ENCODE measurements at regions not wholly inside any gene's neighbourhood (a gene's known extent, or its start where the extent isn't known, plus 50 kb on each side); places are given as distances from the start of the nearest gene placed in this dataset.
A peak's percentile ranks its signal among the peaks of the same experiment; 100 is the strongest.
"Not testable (repeated sequence)": the region's sequence is repeated elsewhere in the genome, so short reads cannot be mapped to it uniquely, and the experiment has no call there.

GRCh38 chr16:88164196-88165039, 213.2 kb downstream of the BANP start:
- H3K9me3 ChIP-seq (replicated peaks; ENCODE audit: control insufficient read depth, insufficient read depth, low read depth, low read length); H3K4me3 ChIP-seq; H3K27ac ChIP-seq (ENCODE audit: extremely low read depth, low read depth, low read length); H3K4me2 ChIP-seq (ENCODE audit: insufficient read depth, low read length); ATAC-seq; H3K4me1 ChIP-seq (replicated peaks in 1 of 2; ENCODE audit: control insufficient read depth in 2 of 2, insufficient read depth in 2 of 2, low read length in 2 of 2); CTCF ChIA-PET (ENCODE audit: low intra/inter-chr PET ratio); H3K9me1 ChIP-seq (ENCODE audit: control insufficient read depth, insufficient read depth, low read length); intact Hi-C loops (cut with micrococcal nuclease); H4K20me1 ChIP-seq (replicated peaks; ENCODE audit: control insufficient read depth, insufficient read depth, low read length); H3K9ac ChIP-seq (ENCODE audit: insufficient read depth in 1 of 2, low read depth in 2 of 2, low read length in 2 of 2); H3K36me3 ChIP-seq (ENCODE audit: control insufficient read depth, insufficient read depth, low read length); H3K79me2 ChIP-seq (ENCODE audit: control insufficient read depth, insufficient read depth, low read length); POLR2A ChIA-PET; FAIRE-seq; in situ Hi-C loops (cut with MboI); H2AFZ ChIP-seq (ENCODE audit: low read depth, low read length); DNase-seq (ENCODE audit: extremely low read depth in 1 of 4, low spot score in 3 of 4); BruUV-seq (replicated peaks): not testable (repeated sequence)
- WGBS (ENCODE audit: insufficient coverage, low coverage, missing lambda C conversion rate): 0% methylated on average over 12 of the region's 12 CpGs
- peaks cover 4 to 34% of the 10 kb centered on the region in 2 experiments; a peak in 2 of 5 replicates for H3K27me3 ChIP-seq (ENCODE audit: control insufficient read depth in 2 of 2, insufficient read depth in 2 of 2, low read length in 2 of 2)
- 0 out of 2 replicates have a peak, but pooled peaks have one; percentile 12 for TF ChIP-seq NFIC (IDR thresholded peaks at IDR 0.05)

GRCh38 chr16:88165040-88165544, 213.9 kb downstream of the BANP start:
- intact Hi-C loops (cut with micrococcal nuclease); ATAC-seq; H3K9me1 ChIP-seq (ENCODE audit: control insufficient read depth, insufficient read depth, low read length); H3K4me2 ChIP-seq (ENCODE audit: insufficient read depth, low read length); DNase-seq (ENCODE audit: extremely low read depth in 1 of 4, low spot score in 3 of 4); H3K36me3 ChIP-seq (ENCODE audit: control insufficient read depth, insufficient read depth, low read length); H3K9me3 ChIP-seq (replicated peaks; ENCODE audit: control insufficient read depth, insufficient read depth, low read depth, low read length); BruUV-seq (replicated peaks); H3K4me1 ChIP-seq (replicated peaks in 1 of 2; ENCODE audit: control insufficient read depth in 2 of 2, insufficient read depth in 2 of 2, low read length in 2 of 2); in situ Hi-C loops (cut with MboI); H3K27ac ChIP-seq (ENCODE audit: extremely low read depth, low read depth, low read length); H3K4me3 ChIP-seq; H4K20me1 ChIP-seq (replicated peaks; ENCODE audit: control insufficient read depth, insufficient read depth, low read length); FAIRE-seq; POLR2A ChIA-PET; H2AFZ ChIP-seq (ENCODE audit: low read depth, low read length); H3K9ac ChIP-seq (ENCODE audit: insufficient read depth in 1 of 2, low read depth in 2 of 2, low read length in 2 of 2); CTCF ChIA-PET (ENCODE audit: low intra/inter-chr PET ratio); H3K79me2 ChIP-seq (ENCODE audit: control insufficient read depth, insufficient read depth, low read length): not testable (repeated sequence)
- H3K27me3 ChIP-seq (ENCODE audit: control insufficient read depth in 2 of 2, insufficient read depth in 2 of 2, low read length in 2 of 2): peaks cover 2 to 35% of the 10 kb centered on the region in 2 experiments; a peak in 2 of 5 replicates
- 0% methylated on average over 8 of the region's 9 CpGs for WGBS (ENCODE audit: insufficient coverage, low coverage, missing lambda C conversion rate)

- H2AFZ ChIP-seq (ENCODE audit: low read depth, low read length); H3K9me3 ChIP-seq (replicated peaks; ENCODE audit: control insufficient read depth, insufficient read depth, low read depth, low read length); CTCF ChIA-PET (ENCODE audit: low intra/inter-chr PET ratio); H4K20me1 ChIP-seq (replicated peaks; ENCODE audit: control insufficient read depth, insufficient read depth, low read length); BruUV-seq (replicated peaks); H3K27ac ChIP-seq (ENCODE audit: extremely low read depth, low read depth, low read length); H3K36me3 ChIP-seq (ENCODE audit: control insufficient read depth, insufficient read depth, low read length); DNase-seq (ENCODE audit: extremely low read depth in 1 of 4, low spot score in 3 of 4); ATAC-seq; H3K4me3 ChIP-seq; in situ Hi-C loops (cut with MboI); H3K79me2 ChIP-seq (ENCODE audit: control insufficient read depth, insufficient read depth, low read length); H3K4me1 ChIP-seq (replicated peaks in 1 of 2; ENCODE audit: control insufficient read depth in 2 of 2, insufficient read depth in 2 of 2, low read length in 2 of 2); H3K9ac ChIP-seq (ENCODE audit: insufficient read depth in 1 of 2, low read depth in 2 of 2, low read length in 2 of 2); H3K4me2 ChIP-seq (ENCODE audit: insufficient read depth, low read length); POLR2A ChIA-PET; intact Hi-C loops (cut with micrococcal nuclease); H3K9me1 ChIP-seq (ENCODE audit: control insufficient read depth, insufficient read depth, low read length); FAIRE-seq: not testable (repeated sequence)
- peaks cover 2 to 37% of the 10 kb centered on the region in 2 experiments; a peak in 2 of 5 replicates for H3K27me3 ChIP-seq (ENCODE audit: control insufficient read depth in 2 of 2, insufficient read depth in 2 of 2, low read length in 2 of 2)
- 24% methylated on average over 8 of the region's 15 CpGs for WGBS (ENCODE audit: insufficient coverage, low coverage, missing lambda C conversion rate)
These were observed 214.4 kb downstream of the BANP start for GRCh38 chr16:88165683-88166082.

Measured in K562 (cell line).